Activated CD8-positive, alpha-beta memory T cell treated with anti-CD3 and anti-CD28 coated beads, Interleukin-2, amount 10 ng/mL, durations not matched to agents 7 days and 5 days (primary cell): ENCODE measurements at regions not wholly inside any gene's neighbourhood (a gene's known extent, or its start where the extent isn't known, plus 50 kb on each side); places are given as distances from the start of the nearest gene placed in this dataset.
"Not testable (repeated sequence)": the region's sequence is repeated elsewhere in the genome, so short reads cannot be mapped to it uniquely, and the experiment has no call there.

Experiments
- ATAC-seq: fragments of 150-1000 bp; cut with Tn5 transposase; one replicate; pipeline ENCODE4 v1.10.0; 2021; ENCODE audit warnings: moderate library complexity
- CTCF ChIA-PET: fragments of 350-600 bp; sonication (Branson Sonifier 250); formaldehyde crosslinking; loops from one replicate; lab custom pipeline; 2021; ENCODE audit warnings: antibody characterized with exemption; lab: Charles Lee
- DNase-seq: peaks from one replicate; pipeline ENCODE4 v3.0.0-alpha.2; 2020
- H3K27ac Mint-ChIP-seq: one replicate; pipeline ENCODE4 v1.8.0; 2021; ENCODE audit warnings: mild to moderate bottlenecking, mixed read lengths
- H3K27me3 Mint-ChIP-seq: one replicate; pipeline ENCODE4 v1.8.0; 2021; ENCODE audit warnings: mixed read lengths
- H3K36me3 Mint-ChIP-seq: one replicate; pipeline ENCODE4 v1.8.0; 2021; ENCODE audit warnings: mild to moderate bottlenecking, mixed read lengths
- H3K4me1 Mint-ChIP-seq: one replicate; pipeline ENCODE4 v1.8.0; 2021; ENCODE audit warnings: mixed read lengths
- H3K4me3 Mint-ChIP-seq: one replicate; pipeline ENCODE4 v1.8.0; 2021; ENCODE audit warnings: mild to moderate bottlenecking, moderate library complexity, mixed read lengths
- H3K9me3 Mint-ChIP-seq: one replicate; pipeline ENCODE4 v1.8.0; 2022; ENCODE audit warnings: low read depth, mixed read lengths

DNA sequence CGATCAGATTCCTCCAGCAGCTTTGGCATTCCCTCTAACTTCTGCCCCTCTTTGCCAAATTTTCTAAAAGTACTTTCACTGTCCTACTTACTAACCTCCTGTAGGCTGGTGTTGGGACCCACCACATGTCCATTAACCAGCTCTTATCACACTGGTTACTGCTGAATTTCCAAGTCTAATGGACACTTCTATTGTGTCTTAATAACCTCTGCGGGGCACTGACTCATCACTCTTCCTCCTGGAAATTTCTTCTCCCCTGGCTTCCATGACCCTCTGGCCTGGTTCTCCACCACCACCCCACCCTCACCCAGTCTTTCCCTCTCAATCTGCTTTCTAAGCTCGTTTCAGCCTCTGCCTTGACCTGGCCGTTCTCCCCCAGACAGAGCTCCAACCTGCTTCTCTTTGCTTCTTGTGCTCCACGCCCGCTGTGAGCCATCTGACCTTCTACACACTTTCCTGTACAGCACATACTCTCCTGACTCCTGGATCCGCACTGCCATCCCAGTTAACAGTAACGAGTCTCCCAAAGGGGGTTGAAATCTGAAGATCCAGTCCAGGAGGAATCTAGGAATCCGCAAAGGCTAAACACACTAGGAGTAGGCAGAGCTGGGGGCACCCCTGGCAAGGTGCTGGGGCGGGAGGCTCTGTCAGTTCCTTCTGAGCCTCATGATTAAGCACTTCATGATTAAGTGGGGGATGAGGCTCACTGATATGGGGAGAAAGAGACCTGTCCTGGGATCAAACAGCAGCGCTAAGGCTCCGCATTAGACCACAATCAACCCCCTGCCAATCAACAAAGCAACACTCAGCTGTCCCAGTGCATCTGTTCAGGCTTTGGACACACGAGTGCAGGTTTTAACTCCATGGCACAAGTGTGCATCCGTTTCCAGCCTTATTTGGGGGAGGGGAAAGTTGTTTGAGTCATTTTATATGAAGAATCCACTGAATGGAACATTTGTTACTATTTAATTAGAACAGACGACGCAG is 146.3 kb downstream of the LY86 start:
- Mint-ChIP-seq H3K27ac (no peak overlapping the region), H3K9me3 (no peaks in the 10 kb centered on the region), H3K27me3 (peaks cover 67% of the 10 kb centered on the region), H3K36me3 (no peaks in the 10 kb centered on the region), H3K4me1 (no peaks in the 10 kb centered on the region), H3K4me3 (no peak overlapping the region)
- DNase-seq (no peak), ATAC-seq (no peak)
- CTCF ChIA-PET = no interaction called here

- DNase-seq (no peak), ATAC-seq (no peak)
- CTCF ChIA-PET = no interaction called here
- H3K27me3 Mint-ChIP-seq = peaks cover 68% of the 10 kb centered on the region
- H3K36me3 Mint-ChIP-seq = no peaks in the 10 kb centered on the region
- no peaks in the 10 kb centered on the region for H3K4me1 Mint-ChIP-seq
- no peaks in the 10 kb centered on the region for H3K9me3 Mint-ChIP-seq
- no peak overlapping the region for H3K27ac Mint-ChIP-seq
- H3K4me3 Mint-ChIP-seq = no peak overlapping the region
These were observed 148.5 kb downstream of the LY86 start for GRCh38 chr6:6736791-6737654.

DNA sequence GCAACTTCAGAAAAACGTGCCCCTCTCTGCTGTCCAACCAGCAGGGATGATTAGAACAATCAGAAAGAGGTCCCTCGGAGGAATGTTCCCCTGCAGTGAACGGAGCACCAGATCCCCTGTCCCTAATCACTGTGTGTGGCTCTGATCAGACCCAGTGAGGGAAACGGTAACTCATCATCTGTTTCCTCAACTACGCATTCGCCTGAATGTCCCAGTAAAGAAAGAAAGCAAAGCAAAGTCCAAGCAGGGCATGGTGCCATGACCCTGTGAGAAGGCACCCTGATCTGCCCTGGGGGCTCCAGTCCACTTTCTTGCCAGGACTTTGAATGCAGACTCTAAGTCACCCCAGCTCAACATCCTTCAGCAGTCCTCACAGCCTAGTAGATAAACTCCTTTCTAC is 149.2 kb downstream of the LY86 start:
- H3K9me3 Mint-ChIP-seq = no peaks in the 10 kb centered on the region
- H3K4me1 Mint-ChIP-seq = peaks cover 2% of the 10 kb centered on the region
- peaks cover 67% of the 10 kb centered on the region for H3K27me3 Mint-ChIP-seq
- DNase-seq (no peak), ATAC-seq (no peak)
- H3K4me3 Mint-ChIP-seq = no peak overlapping the region
- no peaks in the 10 kb centered on the region for H3K36me3 Mint-ChIP-seq
- CTCF ChIA-PET = interaction anchor here (1.0 kb wide), 1 partner anchor 521 kb away, joined by 3 read pairs; no protein-coding TSS in a partner anchor
- no peak overlapping the region for H3K27ac Mint-ChIP-seq

GRCh38 chr6:6738108-6738507 is 149.6 kb downstream of the LY86 start:
- Mint-ChIP-seq H3K27me3 (peaks cover 68% of the 10 kb centered on the region), H3K27ac (no peak overlapping the region), H3K4me1 (peaks cover 2% of the 10 kb centered on the region), H3K9me3 (no peaks in the 10 kb centered on the region), H3K4me3 (no peak overlapping the region), H3K36me3 (no peaks in the 10 kb centered on the region)
- CTCF ChIA-PET = interaction anchor here (1.0 to 1.1 kb wide), 2 partner anchors 408 to 521 kb away, joined by 3 read pairs; no protein-coding TSS in a partner anchor
- no peak for DNase-seq
- ATAC-seq = no peak

GRCh38 chr6:6738922-6739716 is 150.6 kb downstream of the LY86 start:
- H3K36me3 Mint-ChIP-seq = no peaks in the 10 kb centered on the region
- no peak overlapping the region for H3K4me3 Mint-ChIP-seq
- H3K4me1 Mint-ChIP-seq = peaks cover 2% of the 10 kb centered on the region
- DNase-seq (no peak), ATAC-seq (no peak)
- H3K9me3 Mint-ChIP-seq = no peaks in the 10 kb centered on the region
- peaks cover 65% of the 10 kb centered on the region for H3K27me3 Mint-ChIP-seq
- H3K27ac Mint-ChIP-seq = no peak overlapping the region
- CTCF ChIA-PET = interaction anchor here (1.0 to 1.3 kb wide), 3 partner anchors 20 to 520 kb away, joined by 3 read pairs; no protein-coding TSS in a partner anchor

- Mint-ChIP-seq H3K27me3 (peaks cover 63% of the 10 kb centered on the region), H3K9me3 (no peaks in the 10 kb centered on the region), H3K4me1 (peaks cover 2% of the 10 kb centered on the region), H3K36me3 (no peaks in the 10 kb centered on the region), H3K27ac (no peak overlapping the region), H3K4me3 (no peak overlapping the region)
- CTCF ChIA-PET = no interaction called here
- no peak for DNase-seq
- no peak for ATAC-seq
These were observed 152.1 kb downstream of the LY86 start for GRCh38 chr6:6740595-6740994.

DNA sequence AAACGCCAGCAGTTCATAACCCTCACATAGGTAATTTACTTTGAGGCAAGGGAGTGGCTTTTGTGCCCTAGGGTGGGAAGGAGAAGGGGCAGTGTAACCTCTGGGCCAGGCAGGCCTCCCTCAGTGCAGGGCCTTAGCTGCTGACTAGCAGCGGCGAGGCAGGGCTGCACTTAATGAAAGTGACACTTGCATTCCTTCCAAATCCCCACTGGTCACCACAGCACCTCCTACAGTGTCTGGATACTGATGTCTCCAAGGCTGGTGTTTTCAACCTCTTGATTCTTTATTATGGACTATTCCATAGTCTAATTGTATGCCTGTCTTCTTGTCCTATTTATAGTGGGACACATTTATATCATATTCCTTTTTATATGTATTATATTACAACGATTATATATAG is 152.7 kb downstream of the LY86 start:
- CTCF ChIA-PET = no interaction called here
- Mint-ChIP-seq H3K4me3 (no peak overlapping the region), H3K9me3 (no peaks in the 10 kb centered on the region), H3K27ac (no peak overlapping the region), H3K36me3 (no peaks in the 10 kb centered on the region), H3K27me3 (peaks cover 58% of the 10 kb centered on the region), H3K4me1 (peaks cover 2% of the 10 kb centered on the region)
- ATAC-seq (no peak), DNase-seq (no peak)

GRCh38 chr6:6742535-6742934 is 154.0 kb downstream of the LY86 start:
- ATAC-seq (no peak), DNase-seq (no peak)
- peaks cover 55% of the 10 kb centered on the region for H3K27me3 Mint-ChIP-seq
- peaks cover 2% of the 10 kb centered on the region for H3K4me1 Mint-ChIP-seq
- CTCF ChIA-PET = interaction anchor here (1.1 to 1.5 kb wide), 2 partner anchors 59 to 65 kb away, joined by 3 to 5 read pairs; no protein-coding TSS in a partner anchor
- no peaks in the 10 kb centered on the region for H3K36me3 Mint-ChIP-seq
- H3K4me3 Mint-ChIP-seq = no peak overlapping the region
- H3K9me3 Mint-ChIP-seq = no peaks in the 10 kb centered on the region
- H3K27ac Mint-ChIP-seq = no peak overlapping the region

DNA sequence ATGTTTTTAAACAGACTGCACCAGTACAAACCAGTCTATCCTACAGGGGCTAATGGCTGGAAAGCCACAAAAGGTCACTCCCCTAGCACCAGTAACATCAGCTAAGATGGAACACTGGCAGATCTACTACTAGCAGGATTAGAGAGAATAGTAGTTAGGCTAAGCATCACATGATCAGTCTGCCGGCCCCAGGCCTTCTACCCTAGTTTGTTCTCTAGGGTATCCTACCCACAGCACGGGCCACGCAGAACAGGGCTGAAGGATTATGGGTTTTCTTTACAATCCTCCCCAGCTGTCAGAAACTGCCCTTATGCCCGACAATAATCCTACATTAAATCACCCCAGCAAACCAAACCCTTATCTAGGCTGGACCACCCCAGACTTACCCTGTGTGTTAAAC is 156.0 kb downstream of the LY86 start:
- ATAC-seq (no peak), DNase-seq (no peak)
- peaks cover 45% of the 10 kb centered on the region for H3K27me3 Mint-ChIP-seq
- no peaks in the 10 kb centered on the region for H3K36me3 Mint-ChIP-seq
- H3K9me3 Mint-ChIP-seq = no peaks in the 10 kb centered on the region
- CTCF ChIA-PET = interaction anchor here (1.7 kb wide), 1 partner anchor 14 kb away, joined by 3 read pairs; no protein-coding TSS in a partner anchor
- no peak overlapping the region for H3K4me3 Mint-ChIP-seq
- no peak overlapping the region for H3K27ac Mint-ChIP-seq
- peaks cover 3% of the 10 kb centered on the region for H3K4me1 Mint-ChIP-seq

DNA sequence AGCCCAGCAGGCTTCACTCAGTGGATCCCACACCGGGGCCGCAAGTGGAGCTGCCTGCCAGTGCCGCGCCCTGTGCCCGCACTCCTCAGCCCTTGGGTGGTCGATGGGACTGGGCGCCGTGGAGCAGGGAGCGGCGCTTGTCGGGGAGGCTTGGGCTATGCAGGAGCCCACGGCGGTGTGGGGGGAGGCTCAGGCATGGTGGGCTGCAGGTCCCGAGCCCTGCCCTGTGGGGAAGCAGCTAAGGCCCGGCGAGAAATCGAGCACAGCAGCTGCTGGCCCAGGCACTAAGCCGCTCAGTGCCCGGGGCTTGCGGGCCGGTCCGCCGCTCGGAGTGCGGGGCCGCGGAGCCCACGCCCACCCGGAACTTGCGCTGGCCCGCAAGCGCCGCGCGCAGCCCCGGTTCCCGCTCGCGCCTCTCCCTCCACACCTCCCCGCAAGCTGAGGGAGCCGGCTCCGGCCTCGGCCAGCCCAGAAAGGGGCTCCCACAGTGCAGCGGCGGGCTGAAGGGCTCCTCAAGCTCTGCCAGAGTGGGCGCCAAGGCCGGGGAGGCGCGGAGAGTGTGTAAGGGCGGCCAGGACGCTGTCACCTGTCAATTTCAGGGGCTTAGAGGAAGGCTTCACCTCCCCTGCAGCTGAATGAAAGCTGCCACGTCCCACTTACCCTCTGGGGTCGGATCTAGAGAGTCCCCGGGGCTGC is 157.3 kb downstream of the LY86 start:
- CTCF ChIA-PET = interaction anchor here (1.7 kb wide), 1 partner anchor 13 kb away, joined by 3 read pairs; no protein-coding TSS in a partner anchor
- not testable (repeated sequence) for H3K9me3 Mint-ChIP-seq, DNase-seq, H3K4me3 Mint-ChIP-seq, ATAC-seq, H3K27ac Mint-ChIP-seq, H3K36me3 Mint-ChIP-seq
- Mint-ChIP-seq H3K4me1 (peaks cover 12% of the 10 kb centered on the region), H3K27me3 (peaks cover 43% of the 10 kb centered on the region)

DNA sequence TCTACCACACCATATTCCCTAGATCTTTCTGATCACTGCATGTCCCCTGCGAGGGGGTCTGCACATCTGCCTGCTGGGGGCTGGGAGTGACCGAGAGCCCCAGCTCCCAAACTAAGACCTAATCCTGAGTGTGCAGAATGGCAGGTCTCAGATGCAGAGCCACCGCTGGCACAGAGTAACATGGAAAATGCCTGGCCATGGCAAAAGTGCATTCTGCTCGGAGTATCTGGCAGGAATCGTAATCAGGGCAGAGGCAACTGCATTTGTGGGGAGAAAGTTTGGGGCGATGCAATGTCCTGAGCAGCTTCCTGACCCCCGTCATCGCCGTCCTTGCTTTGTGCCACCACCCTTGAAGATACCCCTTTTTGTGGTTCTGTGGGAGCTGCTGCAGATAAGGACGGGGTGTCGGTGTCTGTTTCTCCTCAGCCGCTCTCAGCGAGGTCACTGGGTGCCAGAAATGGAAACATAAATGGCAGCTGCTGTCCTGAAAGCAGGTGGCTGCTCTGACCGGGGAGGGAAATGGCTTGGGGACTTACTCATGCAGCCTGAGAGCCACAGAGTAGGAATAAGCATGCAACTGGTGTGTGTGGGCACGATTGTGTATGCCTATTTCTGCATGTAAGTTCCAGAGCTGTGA is 157.9 kb downstream of the LY86 start:
- Mint-ChIP-seq H3K27ac (no peak overlapping the region), H3K36me3 (no peaks in the 10 kb centered on the region), H3K4me1 (peaks cover 14% of the 10 kb centered on the region), H3K9me3 (no peaks in the 10 kb centered on the region), H3K27me3 (peaks cover 44% of the 10 kb centered on the region), H3K4me3 (no peak overlapping the region)
- CTCF ChIA-PET = interaction anchor here (0.6 kb wide), 1 partner anchor 552 kb away, joined by 3 read pairs; no protein-coding TSS in a partner anchor
- DNase-seq (no peak), ATAC-seq (no peak)

DNA sequence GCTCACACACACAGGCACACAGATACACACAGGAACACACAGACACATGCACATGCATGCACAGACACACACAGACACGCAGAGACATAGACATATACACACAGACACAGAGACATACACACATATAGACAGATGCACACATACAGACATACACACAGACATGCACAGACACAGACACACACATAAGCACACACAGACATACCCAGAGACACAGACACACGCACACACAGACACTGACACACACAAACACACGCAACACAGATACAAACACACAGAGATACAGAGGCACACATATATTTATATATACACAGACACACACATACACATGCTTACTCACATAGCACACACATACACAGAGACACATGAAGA is 158.4 kb downstream of the LY86 start:
- H3K9me3 Mint-ChIP-seq = no peaks in the 10 kb centered on the region
- peaks cover 44% of the 10 kb centered on the region for H3K27me3 Mint-ChIP-seq
- H3K36me3 Mint-ChIP-seq = no peaks in the 10 kb centered on the region
- DNase-seq = no peak
- CTCF ChIA-PET = interaction anchor here (0.6 kb wide), 1 partner anchor 551 kb away, joined by 3 read pairs; no protein-coding TSS in a partner anchor
- no peak overlapping the region for H3K4me3 Mint-ChIP-seq
- peaks cover 17% of the 10 kb centered on the region for H3K4me1 Mint-ChIP-seq
- H3K27ac Mint-ChIP-seq = no peak overlapping the region
- ATAC-seq = no peak
